ENCODE measurements at regions not wholly inside any gene's neighbourhood (a gene's known extent, or its start where the extent isn't known, plus 50 kb on each side); places are given as distances from the start of the nearest gene placed in this dataset.

DNA sequence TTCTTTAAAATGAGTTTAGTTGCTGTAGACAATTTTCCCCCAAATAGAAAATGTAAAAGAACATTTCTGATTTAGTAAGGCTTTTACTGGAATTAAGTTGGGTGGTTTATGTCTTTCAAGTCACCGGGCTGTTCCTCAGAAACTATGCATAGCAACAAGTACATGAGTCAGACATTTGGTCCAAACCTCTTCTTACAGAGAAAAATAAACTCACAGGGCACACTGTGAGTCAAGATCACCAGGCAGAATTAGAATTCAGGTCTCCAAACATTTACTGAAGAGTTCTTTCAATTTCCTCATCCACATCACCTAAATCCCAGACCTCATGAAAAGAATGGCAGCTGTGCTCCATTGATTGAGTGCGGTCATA, 476.1 kb upstream of the SOX5 start:
- H3K27me3 Mint-ChIP-seq (ENCODE audit: low read depth in 2 of 2), result no peaks in the 10 kb centered on the region
- TF ChIP-seq, protein P1, sequence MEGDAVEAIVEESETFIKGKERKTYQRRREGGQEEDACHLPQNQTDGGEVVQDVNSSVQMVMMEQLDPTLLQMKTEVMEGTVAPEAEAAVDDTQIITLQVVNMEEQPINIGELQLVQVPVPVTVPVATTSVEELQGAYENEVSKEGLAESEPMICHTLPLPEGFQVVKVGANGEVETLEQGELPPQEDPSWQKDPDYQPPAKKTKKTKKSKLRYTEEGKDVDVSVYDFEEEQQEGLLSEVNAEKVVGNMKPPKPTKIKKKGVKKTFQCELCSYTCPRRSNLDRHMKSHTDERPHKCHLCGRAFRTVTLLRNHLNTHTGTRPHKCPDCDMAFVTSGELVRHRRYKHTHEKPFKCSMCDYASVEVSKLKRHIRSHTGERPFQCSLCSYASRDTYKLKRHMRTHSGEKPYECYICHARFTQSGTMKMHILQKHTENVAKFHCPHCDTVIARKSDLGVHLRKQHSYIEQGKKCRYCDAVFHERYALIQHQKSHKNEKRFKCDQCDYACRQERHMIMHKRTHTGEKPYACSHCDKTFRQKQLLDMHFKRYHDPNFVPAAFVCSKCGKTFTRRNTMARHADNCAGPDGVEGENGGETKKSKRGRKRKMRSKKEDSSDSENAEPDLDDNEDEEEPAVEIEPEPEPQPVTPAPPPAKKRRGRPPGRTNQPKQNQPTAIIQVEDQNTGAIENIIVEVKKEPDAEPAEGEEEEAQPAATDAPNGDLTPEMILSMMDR (IDR thresholded peaks at IDR 0.05), result no peak
- H3K4me3 Mint-ChIP-seq, result no peak overlapping the region
- Histone ChIP-seq H3K27ac (ENCODE audit: low read length) (no peak overlapping the region), H3K4me3 (ENCODE audit: low read length) (no peak overlapping the region), H3K4me1 (ENCODE audit: control insufficient read depth, insufficient read depth, low read length) (no peaks in the 10 kb centered on the region), H3K9me3 (ENCODE audit: control insufficient read depth, insufficient read depth, low read length) (no peaks in the 10 kb centered on the region), H3K27me3 (ENCODE audit: control insufficient read depth, insufficient read depth, low read length) (no peaks in the 10 kb centered on the region), H3K36me3 (ENCODE audit: control insufficient read depth, insufficient read depth, low read length) (no peaks in the 10 kb centered on the region)
- no peaks in the 10 kb centered on the region for H3K4me1 Mint-ChIP-seq
- H3K9me3 Mint-ChIP-seq, result no peaks in the 10 kb centered on the region
- H3K27ac Mint-ChIP-seq, result no peak overlapping the region
- H3K36me3 Mint-ChIP-seq, result no peaks in the 10 kb centered on the region
- DNase-seq, result no peak
- 50% methylated on average over 2 of the region's 2 CpGs for WGBS (ENCODE audit: insufficient coverage)
- intact Hi-C loops (cut with micrococcal nuclease), result no loop called here
- ATAC-seq, result no peak

GRCh38 chr12:24424889-24425600, 475.6 kb upstream of the SOX5 start:
- Mint-ChIP-seq H3K9me3 (no peaks in the 10 kb centered on the region), H3K27ac (no peak overlapping the region), H3K36me3 (no peaks in the 10 kb centered on the region), H3K27me3 (ENCODE audit: low read depth in 2 of 2) (no peaks in the 10 kb centered on the region), H3K4me1 (no peaks in the 10 kb centered on the region), H3K4me3 (no peak overlapping the region)
- no peak for ATAC-seq
- Histone ChIP-seq H3K27ac (ENCODE audit: low read length) (no peak overlapping the region), H3K27me3 (ENCODE audit: control insufficient read depth, insufficient read depth, low read length) (no peaks in the 10 kb centered on the region), H3K36me3 (ENCODE audit: control insufficient read depth, insufficient read depth, low read length) (no peaks in the 10 kb centered on the region), H3K4me1 (ENCODE audit: control insufficient read depth, insufficient read depth, low read length) (no peaks in the 10 kb centered on the region), H3K4me3 (ENCODE audit: low read length) (no peak overlapping the region), H3K9me3 (ENCODE audit: control insufficient read depth, insufficient read depth, low read length) (no peaks in the 10 kb centered on the region)
- TF ChIP-seq, protein P1 (IDR thresholded peaks at IDR 0.05), result no peak
- WGBS (ENCODE audit: insufficient coverage), result 52% methylated on average over 6 of the region's 6 CpGs
- intact Hi-C loops (cut with micrococcal nuclease), result no loop called here
- DNase-seq, result no peak

DNA sequence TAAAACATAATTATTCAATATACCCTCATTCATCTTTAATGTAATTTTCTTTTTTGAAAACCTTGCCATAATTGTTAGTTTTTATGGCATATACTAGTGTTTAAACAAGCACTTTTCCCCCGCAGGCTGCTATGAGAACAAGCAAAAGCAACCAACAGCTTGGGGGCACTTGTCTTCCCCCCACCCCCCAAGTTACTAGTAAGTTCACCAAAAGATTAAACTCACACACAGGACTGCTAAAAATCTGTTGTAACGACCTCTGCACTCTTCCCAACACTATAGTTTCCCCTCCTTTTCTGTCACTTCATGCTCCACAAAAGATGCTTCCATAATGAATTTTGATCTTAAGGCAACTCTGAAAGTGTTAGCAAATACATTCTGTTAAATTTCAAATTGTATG, 474.9 kb upstream of the SOX5 start:
- ATAC-seq (no peak), DNase-seq (no peak)
- H3K36me3 ChIP-seq (ENCODE audit: control insufficient read depth, insufficient read depth, low read length), result no peaks in the 10 kb centered on the region
- Mint-ChIP-seq H3K27me3 (ENCODE audit: low read depth in 2 of 2) (no peaks in the 10 kb centered on the region), H3K27ac (no peak overlapping the region), H3K4me1 (no peaks in the 10 kb centered on the region), H3K36me3 (no peaks in the 10 kb centered on the region), H3K9me3 (no peaks in the 10 kb centered on the region), H3K4me3 (no peak overlapping the region)
- WGBS (ENCODE audit: insufficient coverage), result 67% methylated on average over 2 of the region's 2 CpGs
- no peaks in the 10 kb centered on the region for H3K27me3 ChIP-seq (ENCODE audit: control insufficient read depth, insufficient read depth, low read length)
- no peak overlapping the region for H3K4me3 ChIP-seq (ENCODE audit: low read length)
- no peaks in the 10 kb centered on the region for H3K4me1 ChIP-seq (ENCODE audit: control insufficient read depth, insufficient read depth, low read length)
- no peaks in the 10 kb centered on the region for H3K9me3 ChIP-seq (ENCODE audit: control insufficient read depth, insufficient read depth, low read length)
- TF ChIP-seq, protein P1 (IDR thresholded peaks at IDR 0.05), result no peak
- intact Hi-C loops (cut with micrococcal nuclease), result no loop called here
- no peak overlapping the region for H3K27ac ChIP-seq (ENCODE audit: low read length)

GRCh38 chr12:24423611-24424010, 474.1 kb upstream of the SOX5 start:
- WGBS (ENCODE audit: insufficient coverage), result 80% methylated on average over 4 of the region's 4 CpGs
- no peaks in the 10 kb centered on the region for H3K9me3 Mint-ChIP-seq
- no peaks in the 10 kb centered on the region for H3K27me3 Mint-ChIP-seq (ENCODE audit: low read depth in 2 of 2)
- ATAC-seq (no peak), DNase-seq (no peak)
- intact Hi-C loops (cut with micrococcal nuclease), result no loop called here
- Histone ChIP-seq H3K4me3 (ENCODE audit: low read length) (no peak overlapping the region), H3K4me1 (ENCODE audit: control insufficient read depth, insufficient read depth, low read length) (no peaks in the 10 kb centered on the region), H3K9me3 (ENCODE audit: control insufficient read depth, insufficient read depth, low read length) (no peaks in the 10 kb centered on the region), H3K27ac (ENCODE audit: low read length) (no peak overlapping the region), H3K27me3 (ENCODE audit: control insufficient read depth, insufficient read depth, low read length) (no peaks in the 10 kb centered on the region), H3K36me3 (ENCODE audit: control insufficient read depth, insufficient read depth, low read length) (no peaks in the 10 kb centered on the region)
- no peak overlapping the region for H3K27ac Mint-ChIP-seq
- H3K36me3 Mint-ChIP-seq, result no peaks in the 10 kb centered on the region
- TF ChIP-seq, protein P1 (IDR thresholded peaks at IDR 0.05), result no peak
- no peaks in the 10 kb centered on the region for H3K4me1 Mint-ChIP-seq
- no peak overlapping the region for H3K4me3 Mint-ChIP-seq
